Stimulated activated CD8-positive, alpha-beta memory T cell treated with anti-CD3 and anti-CD28 coated beads, Interleukin-4, amount 100 ng/mL, for 48 hours (primary cell): ENCODE measurements at regions not wholly inside any gene's neighbourhood (a gene's known extent, or its start where the extent isn't known, plus 50 kb on each side); places are given as distances from the start of the nearest gene placed in this dataset.
A peak's percentile ranks its signal among the peaks of the same experiment; 100 is the strongest.

Source experiments
- DNase-seq: peaks from one replicate; pipeline ENCODE4 v3.0.0-alpha.2; 2020

DNA sequence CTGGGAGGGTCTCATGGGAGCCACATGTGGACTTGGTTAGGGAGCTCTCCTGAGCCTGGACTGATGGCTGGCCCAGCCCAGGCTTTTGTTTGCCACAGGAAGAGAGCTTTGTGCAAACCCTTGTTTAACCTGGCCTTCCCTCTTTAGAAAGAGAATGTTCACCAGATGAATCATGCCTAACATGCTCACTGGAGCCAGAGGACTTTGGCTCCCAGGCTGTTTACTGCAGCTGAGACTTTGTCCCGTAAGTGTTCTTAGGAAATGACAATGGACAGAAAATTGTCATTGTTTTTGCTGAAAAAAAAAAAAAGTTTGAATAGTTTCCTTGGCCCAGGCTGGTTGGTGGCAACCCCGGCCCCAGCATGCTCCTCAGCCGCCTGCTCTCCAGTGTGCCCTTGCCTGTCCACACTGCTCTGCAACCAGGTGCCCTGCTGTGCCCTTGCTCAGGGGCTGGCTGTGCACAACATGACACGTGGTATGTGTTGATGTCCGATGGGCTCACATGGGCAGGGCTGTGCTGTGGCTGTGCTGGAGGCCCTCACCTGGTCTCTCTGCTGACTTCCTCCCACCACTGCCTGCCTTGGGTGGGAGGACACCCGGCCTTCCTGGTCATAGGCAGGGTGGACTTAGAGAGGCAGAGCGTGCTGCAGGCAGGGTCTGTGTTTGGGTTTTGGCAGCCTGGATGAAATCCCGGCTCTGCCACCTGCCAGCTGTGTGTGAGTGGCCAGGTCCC lies 215.3 kb upstream of the ZNF32 start:
- peak; percentile 8 for DNase-seq

DNA sequence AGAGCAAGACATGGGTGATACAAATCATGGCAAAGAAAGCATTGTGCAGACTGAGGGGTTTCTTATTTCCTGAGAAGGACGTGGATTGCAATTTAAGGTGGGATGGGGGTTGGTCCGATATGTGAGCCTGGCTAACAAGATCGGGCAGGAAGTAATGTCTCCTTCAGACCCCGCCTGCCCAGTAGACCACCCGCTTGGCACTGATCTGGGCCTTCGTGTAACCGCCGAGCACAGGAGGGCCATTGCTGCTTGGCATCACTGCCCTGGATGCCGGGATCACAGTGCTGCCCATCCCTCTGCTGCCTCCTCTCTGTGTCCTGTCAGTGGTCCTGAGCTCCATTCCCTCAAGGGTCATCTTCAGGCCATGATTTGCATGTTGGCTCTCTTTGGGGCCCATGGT lies 214.6 kb upstream of the ZNF32 start:
- peak; percentile 8 for DNase-seq

DNA sequence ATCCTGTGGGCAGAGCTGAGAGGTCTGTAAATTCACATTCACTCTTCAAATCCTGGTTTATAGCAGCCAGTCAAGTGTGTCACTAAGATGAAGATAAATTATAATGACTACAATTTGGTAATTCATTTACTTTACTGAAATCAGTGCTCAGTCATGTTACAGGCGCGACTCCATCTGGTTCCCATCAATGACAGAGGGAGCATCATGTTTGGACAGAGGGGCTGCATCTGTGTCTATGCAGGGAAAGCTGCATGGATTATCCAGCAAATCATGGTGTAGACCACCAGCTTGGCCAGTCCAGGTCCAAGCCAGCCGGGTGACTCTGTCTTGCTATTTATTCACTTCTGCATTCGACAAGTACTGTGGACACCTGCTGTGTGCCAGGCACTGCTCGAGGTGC lies 214.1 kb upstream of the ZNF32 start:
- no peak for DNase-seq

DNA sequence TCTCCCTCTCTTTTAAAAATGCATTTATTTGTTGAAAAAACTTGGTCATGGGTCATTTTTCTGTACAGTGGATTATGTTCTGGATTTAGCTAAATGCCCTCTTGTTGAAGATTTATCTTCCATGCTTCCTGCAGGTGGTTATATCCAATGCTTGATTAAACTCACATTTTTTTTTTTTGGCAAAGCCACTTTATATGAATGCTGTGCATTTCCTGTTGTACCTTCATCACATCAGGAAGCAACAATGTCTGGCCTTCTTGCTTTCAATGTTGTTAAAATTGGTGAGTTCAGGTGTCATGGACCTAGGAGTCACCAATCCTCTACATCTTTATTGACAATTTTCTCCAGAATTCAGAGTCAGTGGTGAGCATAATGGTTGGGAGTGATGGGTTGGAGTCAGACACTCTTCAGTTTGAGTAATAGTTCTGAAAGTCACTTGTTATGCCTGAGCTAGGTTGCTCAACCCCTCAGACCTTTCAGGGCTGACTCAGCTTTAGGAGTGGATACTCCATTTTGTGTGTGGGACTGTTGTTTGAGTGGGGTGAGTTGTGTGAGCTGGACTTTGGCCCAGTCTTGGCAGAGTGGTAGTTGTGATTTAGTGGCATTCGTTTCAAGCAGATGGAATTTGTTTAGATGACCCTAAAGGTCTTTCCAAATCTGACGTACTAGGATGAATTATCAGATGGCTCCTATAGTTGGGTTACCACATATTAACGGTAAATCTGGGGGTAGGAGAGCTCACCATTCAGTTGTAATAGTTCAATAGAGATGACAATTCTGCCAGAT lies 213.5 kb upstream of the ZNF32 start:
- DNase-seq: peak; percentile 14

DNA sequence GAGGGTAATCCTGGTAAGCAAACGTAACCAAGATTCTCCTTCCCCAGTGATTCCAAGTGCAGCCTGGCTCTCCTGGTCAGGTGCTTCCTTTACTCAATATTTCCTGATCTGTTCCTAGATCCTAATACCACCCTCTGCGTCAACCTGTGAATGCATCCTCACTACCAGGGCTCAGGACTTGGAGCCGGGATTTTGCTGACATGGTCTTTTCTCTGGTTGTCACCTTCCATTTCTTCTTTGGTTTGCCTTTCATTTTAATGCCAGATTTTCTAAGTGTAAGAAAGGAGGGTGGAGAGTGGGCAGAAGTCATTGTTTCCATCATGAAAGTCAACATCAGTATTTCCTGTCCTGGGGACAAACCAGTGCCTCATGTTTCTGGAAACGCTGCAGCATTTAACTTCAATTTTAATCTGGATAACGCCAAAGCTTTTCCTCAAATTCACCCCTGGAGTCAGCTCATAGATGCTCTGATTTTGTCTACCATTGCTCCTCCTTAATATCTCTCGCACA lies 210.4 kb upstream of the ZNF32 start:
- DNase-seq: no peak

DNA sequence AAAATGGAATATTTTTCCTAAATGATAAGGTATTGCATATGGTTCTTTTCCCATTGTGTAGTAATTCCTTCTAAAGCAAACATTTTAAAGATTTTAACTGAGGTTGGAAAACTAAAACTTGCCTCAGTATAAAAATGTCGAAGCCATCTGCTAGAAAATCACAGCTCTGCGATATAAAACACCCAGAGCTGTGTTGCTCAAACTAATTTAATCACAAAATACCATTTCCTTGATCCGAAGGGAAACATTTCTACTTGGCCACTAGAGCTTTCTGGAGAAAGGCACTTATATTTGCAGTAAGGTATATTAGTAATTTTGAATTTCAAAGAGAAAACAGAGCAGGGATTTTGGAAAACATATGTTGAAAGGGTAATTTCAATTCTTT lies 209.2 kb upstream of the ZNF32 start:
- DNase-seq: no peak

DNA sequence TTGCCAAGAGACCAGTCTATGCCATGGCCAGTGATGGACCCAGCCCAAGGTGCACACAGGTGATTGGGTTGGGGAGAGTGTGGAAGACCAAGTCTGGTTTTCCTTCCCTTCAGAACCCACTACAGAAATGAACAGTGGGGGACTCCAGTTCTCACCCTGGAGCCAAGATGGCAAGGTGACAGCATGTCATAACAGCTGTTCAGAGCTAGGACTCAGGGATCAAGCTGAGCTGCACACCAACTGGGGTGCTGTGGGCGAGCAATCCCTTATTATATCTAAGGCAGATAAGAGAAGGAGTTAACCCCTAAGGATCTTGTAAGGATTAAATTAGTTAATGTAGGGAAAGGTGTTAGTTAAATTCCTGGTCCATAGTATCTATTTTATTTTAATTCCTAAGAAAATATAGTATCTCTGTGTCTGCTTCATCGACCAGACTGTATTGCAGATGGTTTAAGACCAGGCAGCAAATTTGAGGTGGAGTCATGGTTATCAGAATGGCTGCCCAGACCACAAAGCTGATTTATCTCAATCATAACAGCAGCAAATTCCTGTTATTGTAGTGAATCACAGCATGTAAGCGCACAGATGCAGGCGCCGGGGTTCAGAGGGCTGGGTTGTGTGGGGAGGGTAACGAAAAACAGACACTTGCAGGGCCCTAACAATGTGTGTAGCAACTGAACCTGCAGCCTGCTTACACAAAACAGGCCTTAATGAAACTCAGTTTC lies 208.7 kb upstream of the ZNF32 start:
- DNase-seq: peak; percentile 28

DNA sequence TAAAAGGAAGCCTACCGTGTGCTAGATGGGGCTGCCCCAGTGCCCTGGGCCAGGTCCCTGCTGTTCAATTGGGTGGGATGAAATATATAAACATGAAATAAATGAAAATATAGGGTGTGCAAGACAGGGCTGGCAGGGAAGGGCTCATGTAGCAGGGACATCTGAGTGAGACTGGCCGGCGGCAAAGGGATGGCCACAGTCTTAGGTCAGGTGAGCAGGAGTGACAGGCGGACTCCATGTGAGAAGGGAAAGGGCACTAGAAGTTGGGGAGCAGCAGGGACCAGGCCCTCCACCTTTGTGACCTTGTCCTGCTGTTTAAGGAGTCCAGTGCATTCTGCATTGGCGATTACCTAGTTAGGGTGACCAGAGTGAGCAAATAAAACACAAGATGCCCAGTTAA lies 207.6 kb upstream of the ZNF32 start:
- DNase-seq: no peak

DNA sequence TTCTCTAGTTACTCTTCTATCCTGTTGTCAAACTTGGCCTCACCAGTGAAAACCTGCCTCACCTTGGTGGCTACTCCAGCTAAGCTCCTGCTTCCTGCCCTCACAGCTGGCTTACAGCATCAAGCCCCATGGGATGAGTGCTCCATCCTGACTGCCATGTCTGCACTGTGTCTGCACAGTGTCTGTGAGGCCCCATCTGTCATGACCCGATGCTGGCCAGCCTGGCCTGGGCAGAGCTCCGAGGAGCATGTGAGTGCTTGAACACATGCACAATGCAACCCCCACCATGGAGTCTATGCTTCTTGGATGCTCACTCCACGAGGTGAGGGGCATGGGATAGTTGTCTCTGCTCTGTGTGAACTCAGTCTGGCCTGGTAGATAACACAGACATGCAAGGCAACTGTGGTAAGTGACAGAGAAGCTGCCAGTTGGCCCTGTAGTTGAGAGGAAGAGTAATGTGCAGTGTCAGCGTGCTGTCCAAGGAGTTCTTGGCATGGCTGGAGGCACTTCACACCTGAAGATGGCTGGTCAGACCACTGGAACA lies 207.1 kb upstream of the ZNF32 start:
- no peak for DNase-seq

DNA sequence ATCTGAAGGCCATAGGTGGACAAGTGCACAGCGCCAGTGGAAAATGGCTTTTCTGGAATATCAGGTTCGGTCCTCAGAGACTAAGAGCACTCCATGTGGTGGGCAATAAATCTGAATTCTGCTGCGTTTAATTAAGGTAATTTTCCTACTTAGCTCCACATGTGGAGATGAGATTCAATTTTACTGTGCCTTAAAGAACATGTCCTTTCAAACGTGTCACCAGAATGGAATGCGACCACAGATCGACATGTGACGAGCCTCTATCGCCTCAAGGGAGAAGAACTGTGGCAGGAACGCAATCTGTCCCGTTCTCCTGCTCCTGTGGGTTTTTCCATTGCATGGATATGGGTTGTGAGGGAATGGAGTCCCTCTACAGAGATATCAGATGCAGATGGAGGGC lies 205.3 kb upstream of the ZNF32 start:
- no peak for DNase-seq

DNA sequence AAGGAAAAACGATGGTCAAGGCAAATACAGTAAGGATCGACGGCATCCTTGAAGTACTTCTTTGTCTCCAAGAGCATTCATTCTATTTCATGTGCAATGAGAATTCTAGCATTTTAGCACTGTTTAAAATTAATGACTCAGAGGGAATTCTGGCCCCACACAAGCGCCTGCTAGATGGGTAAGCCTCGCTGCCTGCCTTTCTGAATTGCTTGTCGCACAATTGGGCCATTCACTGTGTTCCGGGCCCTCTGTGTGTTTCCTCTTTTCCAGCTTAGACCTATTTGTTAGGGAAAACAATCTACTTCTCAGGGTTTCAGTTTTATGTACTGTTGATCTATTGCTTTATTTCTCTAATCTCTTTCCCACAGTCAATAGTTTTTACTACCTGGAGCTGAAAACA lies 204.7 kb upstream of the ZNF32 start:
- DNase-seq: no peak

DNA sequence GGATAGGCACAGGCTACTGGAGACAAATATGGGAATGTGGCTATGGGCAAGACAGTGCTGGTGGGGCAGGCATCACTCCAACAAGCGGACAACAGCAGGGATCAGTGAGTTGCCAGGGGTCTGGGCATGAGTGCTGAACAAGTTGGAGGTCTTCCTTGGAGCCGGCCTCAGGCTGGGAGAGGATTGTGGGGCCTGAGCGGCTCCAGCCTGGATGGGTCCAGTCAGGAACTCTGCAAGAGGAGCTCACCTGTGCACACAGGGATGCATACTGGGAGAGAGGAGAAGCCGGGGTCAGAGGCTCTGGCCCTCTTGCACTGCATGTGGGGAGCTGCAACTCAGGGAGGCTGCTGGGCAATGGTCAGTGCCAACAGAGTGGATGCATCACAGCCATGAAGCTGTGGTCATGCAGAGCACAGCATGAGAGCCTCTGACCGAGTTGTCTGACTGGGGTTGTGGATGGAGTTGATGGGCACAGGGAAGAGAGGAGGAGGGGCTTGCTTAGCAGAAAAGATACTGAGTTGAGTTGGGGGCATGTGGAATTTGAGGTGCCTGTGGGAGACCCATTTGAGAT lies 204.0 kb upstream of the ZNF32 start:
- DNase-seq: no peak

DNA sequence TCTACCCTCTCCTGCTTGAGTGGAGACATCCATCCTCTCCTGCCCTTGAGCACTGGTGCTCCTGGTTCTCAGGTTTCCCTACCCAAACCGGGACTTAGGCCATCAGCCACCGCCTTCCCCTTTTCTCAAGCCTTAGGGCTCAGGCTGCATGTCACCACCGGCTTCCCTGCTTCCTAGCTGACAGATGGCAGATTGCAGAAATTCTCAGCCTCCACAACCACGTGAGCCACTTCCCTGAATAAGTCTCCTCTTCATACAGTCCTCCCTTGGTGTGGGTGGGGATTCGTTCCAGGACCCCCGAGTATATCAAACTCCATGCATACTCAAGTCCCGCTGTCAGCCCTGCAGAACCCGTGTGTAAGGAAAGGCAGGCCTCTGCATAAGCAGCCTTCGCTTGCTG lies 203.5 kb upstream of the ZNF32 start:
- no peak for DNase-seq

DNA sequence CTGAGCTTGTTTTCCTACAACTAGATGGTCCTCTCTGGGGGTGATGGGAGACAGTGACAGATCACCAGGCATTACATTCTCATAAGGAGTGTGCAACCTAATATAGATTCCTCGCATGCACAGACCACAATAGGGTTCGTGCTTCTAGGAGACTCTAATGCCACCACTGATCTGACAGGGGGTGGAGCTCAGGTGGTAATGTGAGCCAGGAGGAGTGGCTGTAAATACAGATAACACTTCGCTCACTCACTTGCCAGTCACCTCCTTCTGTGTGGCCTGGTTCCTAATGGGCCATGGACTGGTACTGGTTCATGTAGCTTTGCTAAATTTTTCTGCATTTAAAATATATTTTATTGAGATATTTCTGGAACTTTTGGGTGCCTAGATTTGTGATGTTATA lies 202.3 kb upstream of the ZNF32 start:
- DNase-seq: no peak

DNA sequence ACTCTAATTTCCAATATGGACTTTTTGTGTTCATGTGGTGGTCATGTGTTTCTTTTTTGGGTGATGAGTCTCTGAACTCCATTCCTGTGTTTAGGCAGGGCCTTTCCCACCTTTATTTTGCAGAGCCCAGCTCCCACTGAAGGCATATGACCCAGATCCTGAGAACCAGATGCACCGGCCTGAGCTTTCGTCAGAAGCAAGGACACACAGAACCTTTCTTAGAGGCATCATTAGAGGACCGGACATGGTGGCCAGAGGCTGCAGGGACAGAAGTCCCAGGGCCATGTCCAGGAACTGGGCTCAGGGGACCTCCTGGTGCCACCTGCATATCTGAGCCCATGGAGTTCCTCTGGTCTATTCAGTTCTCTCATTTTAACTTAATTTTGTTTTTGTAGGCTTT lies 200.9 kb upstream of the ZNF32 start:
- no peak for DNase-seq

DNA sequence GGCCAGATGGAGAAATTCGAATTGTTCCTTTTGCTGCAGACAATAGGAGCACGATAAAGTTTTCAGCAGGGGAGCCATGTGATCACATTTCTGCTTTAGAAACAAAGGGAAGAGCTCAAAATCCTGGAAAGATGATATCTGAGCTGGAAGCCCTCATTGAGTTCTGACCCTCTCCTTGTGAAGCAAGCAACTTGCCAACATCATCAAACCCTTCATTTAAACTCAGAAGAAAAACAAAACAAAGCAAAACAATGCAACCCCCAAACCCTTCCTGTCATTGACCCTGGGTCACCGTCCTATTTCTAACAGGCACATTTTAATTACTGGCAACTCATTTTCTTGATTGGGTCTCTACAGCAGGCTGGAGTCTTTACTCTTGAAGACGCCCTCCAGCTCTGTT lies 198.3 kb upstream of the ZNF32 start:
- no peak for DNase-seq

DNA sequence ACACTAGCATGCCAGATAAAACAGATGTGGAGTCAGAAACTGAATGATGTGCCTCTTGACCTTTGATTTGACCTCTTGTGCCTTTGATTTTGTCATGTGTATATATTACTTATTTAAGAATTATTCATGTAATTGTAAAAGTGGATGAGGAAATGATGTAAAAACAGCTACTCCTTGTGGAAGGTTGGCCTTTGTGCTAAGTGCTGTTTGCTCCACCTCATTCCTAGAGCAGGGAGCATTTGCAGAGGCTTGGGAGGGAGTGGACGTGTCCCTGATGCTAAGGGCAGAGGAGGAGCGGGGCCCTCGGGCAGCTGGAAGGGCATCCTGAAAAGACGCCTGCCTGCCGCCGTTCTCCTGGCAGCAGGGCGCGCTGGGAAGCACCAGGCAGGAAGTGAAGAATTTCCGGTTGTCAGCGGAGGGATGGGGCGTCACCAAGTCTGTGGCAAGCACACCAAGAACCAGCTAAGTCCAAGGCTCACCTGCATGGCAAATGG lies 197.6 kb upstream of the ZNF32 start:
- DNase-seq: peak; percentile 50

DNA sequence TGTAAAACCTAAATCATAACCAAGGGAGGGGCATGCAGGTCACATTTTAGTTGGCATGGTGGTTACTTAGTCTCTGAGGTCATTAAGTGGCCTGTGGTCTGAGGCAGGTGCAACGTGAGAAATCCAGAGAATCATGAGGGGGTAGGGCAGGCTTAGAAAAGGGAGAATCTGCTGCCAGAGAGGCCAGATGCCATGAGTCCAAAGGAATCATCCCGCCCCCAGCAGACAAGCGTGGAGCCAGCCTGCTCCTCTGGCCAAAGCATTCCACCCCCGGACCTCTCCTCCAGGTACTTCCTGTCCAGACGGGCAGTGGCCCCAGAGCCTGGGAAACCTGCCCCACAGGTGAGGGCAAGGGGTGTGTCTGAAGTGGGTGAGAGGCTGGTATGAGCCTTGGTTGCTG lies 196.4 kb upstream of the ZNF32 start:
- DNase-seq: no peak

DNA sequence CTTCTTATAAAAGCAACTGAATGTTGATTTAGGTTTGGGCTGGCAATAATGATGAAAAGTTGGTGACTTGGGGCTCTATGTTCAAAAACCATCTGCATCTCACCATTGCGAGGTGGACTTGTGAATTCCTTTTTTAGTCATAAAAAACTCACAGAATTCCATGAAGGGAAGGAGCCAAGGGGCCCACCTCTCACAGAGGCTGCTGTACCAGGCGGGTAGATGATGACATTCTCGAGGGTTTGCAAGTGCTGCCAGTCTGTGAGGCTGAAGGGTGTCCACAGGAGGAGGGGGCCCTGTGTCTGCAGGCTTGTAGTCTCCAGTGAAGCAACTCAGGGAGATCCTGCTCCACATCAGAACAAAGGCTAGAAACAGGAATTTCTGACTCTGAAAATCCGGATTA lies 195.5 kb upstream of the ZNF32 start:
- no peak for DNase-seq

DNA sequence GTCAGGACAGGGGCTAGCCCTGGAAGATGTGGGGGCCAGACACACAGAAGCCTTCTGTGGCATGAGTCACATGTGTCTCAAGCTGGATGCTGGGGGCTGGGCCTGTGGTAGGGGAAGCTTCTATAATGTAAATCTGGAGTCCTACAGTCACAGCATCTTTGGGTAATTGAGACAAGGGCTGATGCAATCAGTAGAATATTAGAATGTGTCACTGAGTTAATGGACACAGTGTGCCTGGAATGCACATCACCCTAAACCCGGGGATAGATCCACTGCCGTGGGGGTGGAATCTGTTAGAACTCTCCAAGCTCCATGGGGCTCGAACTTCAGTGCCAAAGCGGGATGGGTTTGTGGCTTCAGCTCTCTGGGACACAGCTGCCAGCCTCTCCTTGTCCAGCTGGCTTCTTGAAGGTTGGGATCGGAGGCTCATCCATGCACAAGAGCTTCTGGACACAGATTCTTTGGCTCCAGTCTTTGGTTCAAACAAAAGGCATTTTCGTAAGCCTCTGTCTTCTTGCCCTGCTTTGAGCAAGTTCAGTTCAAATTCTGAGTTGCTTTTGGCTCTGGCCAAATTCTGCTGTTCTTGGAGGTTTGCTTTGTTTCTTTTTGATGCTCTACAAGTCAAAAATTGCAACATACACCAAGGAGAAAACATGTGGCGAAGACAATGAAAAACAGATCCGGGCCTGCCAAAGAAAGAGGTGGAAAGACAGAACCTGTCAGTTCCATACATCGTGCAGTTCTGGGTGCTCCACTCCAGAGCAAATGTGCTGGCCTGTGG lies 194.8 kb upstream of the ZNF32 start:
- no peak for DNase-seq

DNA sequence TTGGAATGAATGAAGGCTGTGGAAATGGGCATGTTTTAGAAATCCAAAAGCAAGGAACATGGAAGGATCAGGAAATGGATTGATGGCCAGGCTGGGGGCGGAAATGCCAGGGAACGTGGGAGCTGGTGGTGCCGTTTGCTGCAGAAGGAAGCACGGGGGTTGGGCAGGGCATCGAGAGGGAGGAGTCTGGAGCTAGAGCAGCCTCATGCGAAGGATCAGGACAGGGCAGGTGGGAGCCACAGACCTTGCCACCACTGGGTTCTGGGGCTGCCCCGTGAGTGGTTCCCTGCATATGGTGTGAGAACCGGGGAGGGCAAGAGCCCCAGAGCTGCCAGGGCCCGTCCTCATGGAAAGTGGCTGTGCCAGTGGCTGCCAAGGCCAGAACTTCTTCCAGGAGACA lies 193.8 kb upstream of the ZNF32 start:
- DNase-seq: no peak

DNA sequence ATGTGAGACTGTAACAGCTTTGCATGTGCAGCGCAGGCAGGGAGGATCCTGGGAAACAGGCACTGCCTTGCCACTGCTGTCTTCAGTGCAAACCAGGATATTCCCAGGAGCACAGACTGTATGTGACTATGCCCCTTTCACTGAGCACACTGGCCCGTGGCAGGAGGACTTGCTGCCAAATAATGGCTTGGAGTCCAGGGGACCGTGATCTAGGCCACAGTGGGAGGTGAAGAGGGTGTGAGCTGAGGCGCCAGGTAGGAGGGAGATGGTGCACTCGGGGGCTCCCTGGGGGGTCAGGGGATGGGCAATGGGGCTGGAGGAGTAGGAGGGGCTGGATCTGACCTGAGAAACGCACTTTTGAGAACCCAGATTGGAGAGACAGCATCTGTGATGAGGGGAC lies 193.4 kb upstream of the ZNF32 start:
- no peak for DNase-seq
